RWPE1 (cell line): ENCODE measurements at regions not wholly inside any gene's neighbourhood (a gene's known extent, or its start where the extent isn't known, plus 50 kb on each side); places are given as distances from the start of the nearest gene placed in this dataset.

Experiments
- CTCF ChIA-PET: fragments of 350-600 bp; sonication (Branson Sonifier 250); formaldehyde crosslinking; extraction: SDS; loops from one replicate; lab custom pipeline; 2021; lab: Yijun Ruan, JAX
- POLR2A ChIA-PET: fragments of 400-600 bp; formaldehyde crosslinking; extraction: SDS; loops from one replicate; lab custom pipeline; 2020; ENCODE audit warnings: antibody characterized with exemption; ENCODE audit not compliant: low non-redundant PET; lab: Yijun Ruan, JAX
- DNase-seq: peaks from one replicate; pipeline ENCODE4 v3.0.0; 2012; ENCODE audit warnings: low spot score
- H3K27ac ChIP-seq: fragments of 450-650 bp; 2 replicates; pipeline ENCODE4 v1.5.1; 2017
- CTCF ChIP-seq: fragments of 450-650 bp; conservative IDR thresholded peaks from 2 replicates; pipeline ENCODE4 v1.5.1; 2017; ENCODE audit warnings: low read depth, mild to moderate bottlenecking

DNA sequence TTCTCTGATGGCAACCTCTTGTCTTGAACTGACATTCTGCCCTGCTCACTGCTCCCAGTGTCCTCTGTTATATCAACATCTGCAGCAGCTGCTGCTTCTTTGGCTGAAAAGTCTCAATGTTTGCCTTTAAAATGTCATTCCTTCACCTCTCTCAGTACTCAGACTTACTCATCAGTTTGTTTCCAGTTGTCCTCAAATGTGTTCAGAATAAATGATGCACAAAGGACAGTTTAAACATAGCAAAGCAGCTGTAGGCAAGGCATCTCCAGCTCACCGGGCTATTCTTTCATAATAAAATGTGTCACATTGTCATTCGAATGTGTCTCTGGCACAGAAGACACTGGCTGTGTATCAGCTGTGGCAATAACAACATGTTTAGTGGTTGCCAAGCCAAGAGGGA lies 590.9 kb upstream of the ZNF608 start:
- no peak overlapping the region for H3K27ac ChIP-seq
- DNase-seq = no peak
- POLR2A ChIA-PET = no interaction called here
- no peak for TF ChIP-seq CTCF
- CTCF ChIA-PET = interaction anchor here (0.6 kb wide), 1 partner anchor 498 kb away, joined by 4 read pairs; no protein-coding TSS in a partner anchor

- CTCF ChIA-PET = interaction anchor here (0.6 kb wide), 2 partner anchors 356 to 1078 kb away, joined by 3 read pairs; no protein-coding TSS in a partner anchor
- H3K27ac ChIP-seq = no peak overlapping the region
- POLR2A ChIA-PET = no interaction called here
- TF ChIP-seq CTCF = no peak
- no peak for DNase-seq
Observed at GRCh38 chr5:125338440-125339174, 592.2 kb upstream of the ZNF608 start.

DNA sequence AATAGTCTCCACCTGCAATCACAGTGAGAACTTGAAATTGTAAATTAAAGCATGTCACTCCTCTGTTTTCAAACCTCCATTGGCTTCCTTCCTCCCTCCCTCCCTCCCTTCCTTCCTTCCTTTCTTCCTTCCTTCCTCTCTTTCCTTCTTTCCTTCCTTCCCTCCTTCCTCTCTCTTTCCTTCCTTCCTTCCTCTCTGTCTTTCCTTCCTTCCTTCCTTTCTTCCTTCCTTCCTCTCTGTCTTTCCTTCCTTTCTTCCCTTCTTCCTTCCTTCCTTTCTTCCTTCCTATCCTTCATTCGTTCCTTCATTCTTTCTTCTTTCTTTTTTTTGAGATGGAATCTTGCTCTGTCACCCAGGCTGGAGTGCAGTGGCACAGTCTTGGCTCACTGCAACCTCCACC lies 595.0 kb upstream of the ZNF608 start:
- DNase-seq = no peak
- ChIA-PET POLR2A (no interaction called here), CTCF (no interaction called here)
- no peak overlapping the region for H3K27ac ChIP-seq
- no peak for TF ChIP-seq CTCF

DNA sequence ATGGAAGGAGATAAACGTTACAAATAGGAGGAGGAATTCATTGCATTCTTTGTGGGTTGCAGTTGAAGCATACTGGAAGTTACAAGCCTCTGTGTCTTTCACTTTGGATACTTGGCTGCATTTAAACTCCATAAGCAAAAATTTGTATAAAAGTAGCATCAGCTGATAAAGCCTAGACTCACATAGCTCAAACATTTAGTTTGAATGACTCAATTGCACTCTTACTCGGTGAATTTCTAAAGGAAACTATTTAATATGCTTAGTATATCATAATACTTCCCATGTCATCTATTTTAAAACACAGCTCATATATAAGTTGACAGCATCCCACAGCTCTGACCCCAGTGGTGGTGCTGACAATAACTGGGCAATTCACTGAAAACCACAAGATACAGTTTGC lies 596.6 kb upstream of the ZNF608 start:
- DNase-seq = no peak
- no peak overlapping the region for H3K27ac ChIP-seq
- CTCF ChIA-PET = no interaction called here
- POLR2A ChIA-PET = no interaction called here
- no peak for TF ChIP-seq CTCF

GRCh38 chr5:125346316-125346715 lies 599.9 kb upstream of the ZNF608 start:
- POLR2A ChIA-PET = no interaction called here
- TF ChIP-seq CTCF = no peak
- no peak overlapping the region for H3K27ac ChIP-seq
- no peak for DNase-seq
- CTCF ChIA-PET = interaction anchor here (0.5 kb wide), 1 partner anchor 418 kb away, joined by 8 read pairs; no protein-coding TSS in a partner anchor

GRCh38 chr5:125348221-125348692 lies 601.8 kb upstream of the ZNF608 start:
- H3K27ac ChIP-seq = no peak overlapping the region
- no peak for DNase-seq
- CTCF ChIA-PET = no interaction called here
- no peak for TF ChIP-seq CTCF
- POLR2A ChIA-PET = no interaction called here
